ENCODE measurements at regions not wholly inside any gene's neighbourhood (a gene's known extent, or its start where the extent isn't known, plus 50 kb on each side); places are given as distances from the start of the nearest gene placed in this dataset.

DNA sequence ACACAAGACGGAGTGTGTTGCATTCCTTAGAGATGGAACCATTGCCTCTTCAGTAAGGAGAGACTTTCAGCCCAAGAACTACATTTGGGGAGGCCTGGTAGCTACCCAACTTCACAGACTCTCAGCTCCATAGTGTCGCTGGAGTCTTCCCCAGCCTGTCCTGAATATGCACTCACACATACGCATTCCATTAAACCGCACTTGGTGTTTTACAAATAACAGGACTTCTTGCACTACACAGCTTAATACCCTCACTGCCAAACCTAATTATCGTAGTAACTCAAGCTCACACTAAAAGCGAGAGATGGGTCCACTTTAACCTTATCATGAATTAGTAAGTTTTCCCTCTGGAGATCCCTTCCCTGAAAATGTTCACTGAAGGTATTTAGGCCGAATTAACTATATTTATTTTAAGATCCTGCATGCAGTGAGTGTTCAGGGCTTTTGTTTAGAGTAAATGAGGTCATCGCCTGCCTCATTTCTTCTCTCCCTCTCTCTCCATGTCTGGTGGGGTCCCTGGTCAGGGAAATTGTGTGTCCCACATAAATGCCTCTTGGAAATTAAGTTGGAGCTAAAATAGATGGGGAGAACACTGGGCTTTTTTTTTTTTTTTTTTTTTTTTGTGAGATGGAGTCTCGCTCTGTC is 171.9 kb downstream of the FAM43A start:
- H3K4me1 Mint-ChIP-seq (ENCODE audit: low read depth, unreplicated experiment): peaks cover 15% of the 10 kb centered on the region
- intact Hi-C loops (cut with micrococcal nuclease; ENCODE audit: unreplicated experiment): loop anchor here (10.0 kb wide), 1 partner anchor 173 kb away; the partner anchor contains the start of gene FAM43A
- H3K27me3 Mint-ChIP-seq (ENCODE audit: unreplicated experiment): peaks cover 55% of the 10 kb centered on the region
- H3K36me3 Mint-ChIP-seq (ENCODE audit: insufficient read depth, unreplicated experiment): no peaks in the 10 kb centered on the region
- no peaks in the 10 kb centered on the region for H3K9me3 Mint-ChIP-seq (ENCODE audit: low read depth, unreplicated experiment)
- TF ChIP-seq, protein P1, sequence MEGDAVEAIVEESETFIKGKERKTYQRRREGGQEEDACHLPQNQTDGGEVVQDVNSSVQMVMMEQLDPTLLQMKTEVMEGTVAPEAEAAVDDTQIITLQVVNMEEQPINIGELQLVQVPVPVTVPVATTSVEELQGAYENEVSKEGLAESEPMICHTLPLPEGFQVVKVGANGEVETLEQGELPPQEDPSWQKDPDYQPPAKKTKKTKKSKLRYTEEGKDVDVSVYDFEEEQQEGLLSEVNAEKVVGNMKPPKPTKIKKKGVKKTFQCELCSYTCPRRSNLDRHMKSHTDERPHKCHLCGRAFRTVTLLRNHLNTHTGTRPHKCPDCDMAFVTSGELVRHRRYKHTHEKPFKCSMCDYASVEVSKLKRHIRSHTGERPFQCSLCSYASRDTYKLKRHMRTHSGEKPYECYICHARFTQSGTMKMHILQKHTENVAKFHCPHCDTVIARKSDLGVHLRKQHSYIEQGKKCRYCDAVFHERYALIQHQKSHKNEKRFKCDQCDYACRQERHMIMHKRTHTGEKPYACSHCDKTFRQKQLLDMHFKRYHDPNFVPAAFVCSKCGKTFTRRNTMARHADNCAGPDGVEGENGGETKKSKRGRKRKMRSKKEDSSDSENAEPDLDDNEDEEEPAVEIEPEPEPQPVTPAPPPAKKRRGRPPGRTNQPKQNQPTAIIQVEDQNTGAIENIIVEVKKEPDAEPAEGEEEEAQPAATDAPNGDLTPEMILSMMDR (IDR thresholded peaks at IDR 0.05; ENCODE audit: unreplicated experiment): no peak
- H3K27ac Mint-ChIP-seq (ENCODE audit: unreplicated experiment): no peak overlapping the region
- no TSS peak for BruUV-seq (replicated peaks)
- no peak for DNase-seq
- CTCF ChIA-PET: interaction anchor here (0.7 kb wide), 1 partner anchor 8 kb away, joined by 3 read pairs; no protein-coding TSS in a partner anchor
- no peak overlapping the region for H3K4me3 Mint-ChIP-seq (ENCODE audit: low read depth, unreplicated experiment)

DNA sequence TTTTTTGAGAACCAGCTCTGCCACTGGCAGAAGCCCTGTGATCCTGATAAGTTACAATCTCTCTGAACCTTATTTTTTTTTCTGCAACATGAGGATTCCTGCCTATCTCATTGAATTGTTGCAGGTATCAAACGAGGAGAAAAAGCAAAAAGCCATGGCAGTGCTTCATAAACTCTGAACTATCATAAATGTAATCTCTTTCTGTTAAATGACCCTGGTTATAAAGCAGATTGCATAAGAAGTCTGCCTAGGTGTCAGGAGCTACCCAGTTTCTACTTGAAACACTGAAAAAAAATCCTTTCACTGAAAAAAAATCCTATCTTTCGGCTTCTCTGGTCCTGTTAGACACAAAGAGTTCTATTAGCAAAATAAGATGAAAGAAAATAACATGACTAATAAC is 172.7 kb downstream of the FAM43A start:
- BruUV-seq (replicated peaks): no TSS peak
- CTCF ChIA-PET: interaction anchor here (0.7 kb wide), 1 partner anchor 28 kb away, joined by 3 read pairs; no protein-coding TSS in a partner anchor
- H3K4me1 Mint-ChIP-seq (ENCODE audit: low read depth, unreplicated experiment): peaks cover 15% of the 10 kb centered on the region
- peaks cover 63% of the 10 kb centered on the region for H3K27me3 Mint-ChIP-seq (ENCODE audit: unreplicated experiment)
- TF ChIP-seq, protein P1 (IDR thresholded peaks at IDR 0.05; ENCODE audit: unreplicated experiment): no peak
- intact Hi-C loops (cut with micrococcal nuclease; ENCODE audit: unreplicated experiment): loop anchor here (10.0 kb wide), 1 partner anchor 174 kb away; the partner anchor contains the start of gene FAM43A
- no peaks in the 10 kb centered on the region for H3K36me3 Mint-ChIP-seq (ENCODE audit: insufficient read depth, unreplicated experiment)
- no peak overlapping the region for H3K4me3 Mint-ChIP-seq (ENCODE audit: low read depth, unreplicated experiment)
- no peak for DNase-seq
- H3K27ac Mint-ChIP-seq (ENCODE audit: unreplicated experiment): no peak overlapping the region
- no peaks in the 10 kb centered on the region for H3K9me3 Mint-ChIP-seq (ENCODE audit: low read depth, unreplicated experiment)

DNA sequence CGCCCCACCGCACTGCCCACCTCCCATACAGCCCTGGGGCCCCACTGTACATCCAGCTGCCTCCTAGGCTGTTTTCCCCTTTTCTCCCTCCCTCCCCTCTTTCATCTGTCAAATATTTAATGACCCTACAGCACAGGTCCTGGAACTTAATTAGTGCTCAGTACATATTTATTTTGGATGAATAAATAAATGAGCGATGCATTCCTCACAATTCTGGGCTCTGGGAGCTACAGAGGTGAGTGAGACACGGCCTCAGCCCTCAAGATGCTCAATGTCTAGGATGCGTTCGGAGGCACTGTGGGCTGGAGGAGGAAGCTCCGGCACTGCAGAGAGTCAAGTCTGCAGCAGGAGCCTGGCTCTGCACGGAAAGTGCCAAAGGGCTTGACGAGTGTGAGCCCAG is 175.0 kb downstream of the FAM43A start:
- no TSS peak for BruUV-seq (replicated peaks)
- Mint-ChIP-seq H3K9me3 (ENCODE audit: low read depth, unreplicated experiment) (no peaks in the 10 kb centered on the region), H3K4me3 (ENCODE audit: low read depth, unreplicated experiment) (no peak overlapping the region), H3K27me3 (ENCODE audit: unreplicated experiment) (peaks cover 60% of the 10 kb centered on the region), H3K4me1 (ENCODE audit: low read depth, unreplicated experiment) (no peaks in the 10 kb centered on the region), H3K36me3 (ENCODE audit: insufficient read depth, unreplicated experiment) (no peaks in the 10 kb centered on the region), H3K27ac (ENCODE audit: unreplicated experiment) (no peak overlapping the region)
- CTCF ChIA-PET: interaction anchor here (0.6 to 1.2 kb wide), 3 partner anchors 9 to 48 kb away, joined by 3 to 5 read pairs (median 4); no protein-coding TSS in a partner anchor
- no peak for DNase-seq
- intact Hi-C loops (cut with micrococcal nuclease; ENCODE audit: unreplicated experiment): no loop called here
- TF ChIP-seq, protein P1 (IDR thresholded peaks at IDR 0.05; ENCODE audit: unreplicated experiment): no peak

DNA sequence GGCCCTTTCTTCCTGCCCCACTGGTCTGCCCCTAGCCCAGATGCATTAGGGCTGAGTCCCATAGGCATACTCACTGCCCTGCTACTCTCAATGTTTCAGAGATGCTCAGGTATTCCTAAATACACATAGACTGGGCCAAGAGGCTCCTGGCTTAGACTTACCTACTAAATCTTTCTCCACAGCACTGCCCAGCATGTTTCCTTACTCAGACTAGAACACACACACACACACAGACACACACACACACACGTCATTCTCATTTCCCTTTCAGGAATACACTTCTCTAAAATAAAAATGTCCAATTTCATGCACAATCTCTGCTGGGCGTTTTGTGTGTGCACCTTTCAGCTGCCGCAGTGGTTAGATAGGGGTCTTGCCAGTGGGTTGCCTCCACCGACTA is 175.7 kb downstream of the FAM43A start:
- Mint-ChIP-seq H3K27ac (ENCODE audit: unreplicated experiment) (no peak overlapping the region), H3K4me1 (ENCODE audit: low read depth, unreplicated experiment) (no peaks in the 10 kb centered on the region), H3K36me3 (ENCODE audit: insufficient read depth, unreplicated experiment) (no peaks in the 10 kb centered on the region), H3K27me3 (ENCODE audit: unreplicated experiment) (peaks cover 66% of the 10 kb centered on the region), H3K9me3 (ENCODE audit: low read depth, unreplicated experiment) (no peaks in the 10 kb centered on the region), H3K4me3 (ENCODE audit: low read depth, unreplicated experiment) (no peak overlapping the region)
- no peak for DNase-seq
- no TSS peak for BruUV-seq (replicated peaks)
- TF ChIP-seq, protein P1 (IDR thresholded peaks at IDR 0.05; ENCODE audit: unreplicated experiment): no peak
- intact Hi-C loops (cut with micrococcal nuclease; ENCODE audit: unreplicated experiment): no loop called here
- CTCF ChIA-PET: interaction anchor here (0.6 to 1.2 kb wide), 4 partner anchors 8 to 47 kb away, joined by 3 to 5 read pairs (median 4); no protein-coding TSS in a partner anchor
